WTC11 (cell line): ENCODE measurements at regions not wholly inside any gene's neighbourhood (a gene's known extent, or its start where the extent isn't known, plus 50 kb on each side); places are given as distances from the start of the nearest gene placed in this dataset.

Experiments used
- HMGA2 ChIP-seq: fragments of 250-450 bp; sonication (Bioruptor Pico); IDR thresholded peaks from 2 replicates; pipeline ENCODE4 v1.4.0; 2021; ENCODE audit warnings: mild to moderate bottlenecking, moderate library complexity
- KAT7 ChIP-seq: sonication (generic); formaldehyde crosslinking; IDR thresholded peaks from 2 replicates; pipeline ENCODE4 v1.8.1; 2023; ENCODE audit warnings: missing genetic modification reagents, mild to moderate bottlenecking, borderline replicate concordance
- SP1 ChIP-seq: sonication (generic); formaldehyde crosslinking; conservative IDR thresholded peaks from 2 replicates; pipeline ENCODE4 v1.8.1; 2022; ENCODE audit warnings: missing genetic modification reagents
- ZNF219 ChIP-seq: sonication (generic); formaldehyde crosslinking; IDR thresholded peaks from 2 replicates; pipeline ENCODE4 v1.8.0; 2023; ENCODE audit warnings: missing genetic modification reagents, mild to moderate bottlenecking, borderline replicate concordance
- ZNF263 ChIP-seq: sonication (generic); formaldehyde crosslinking; IDR thresholded peaks from 2 replicates; pipeline ENCODE4 v1.8.1; 2022; ENCODE audit warnings: low read depth, mild to moderate bottlenecking, moderate library complexity, missing genetic modification reagents
- ZNF317 ChIP-seq: sonication (generic); formaldehyde crosslinking; IDR thresholded peaks from 2 replicates; pipeline ENCODE4 v1.8.1; 2023; ENCODE audit warnings: low read depth, mild to moderate bottlenecking, moderate library complexity, missing genetic modification reagents, borderline replicate concordance
- TF ChIP-seq, protein P1 (sequence below): fragments of 200-600 bp; IDR thresholded peaks from 2 replicates; pipeline ENCODE4 v1.8.0; 2022; ENCODE audit warnings: antibody characterized with exemption

DNA sequence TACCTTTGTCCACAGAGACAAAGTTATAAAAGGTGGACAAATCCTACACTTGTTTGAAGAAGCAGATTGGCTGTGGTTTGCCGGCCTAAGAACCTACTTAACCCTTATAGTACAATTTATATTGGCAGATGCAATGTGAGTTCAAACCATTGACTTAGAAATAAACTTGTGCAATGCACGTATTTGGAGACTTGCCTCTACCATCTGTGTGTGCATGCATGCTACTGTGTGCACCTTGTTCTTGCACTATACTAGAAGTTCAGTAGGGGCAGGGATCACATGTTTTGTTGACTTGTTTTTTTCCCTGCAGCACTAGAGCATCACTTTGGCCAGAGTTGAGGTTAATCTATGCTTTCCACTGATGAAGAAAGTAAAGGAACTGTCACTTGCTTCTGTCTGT is 163.1 kb upstream of the SERP2 start:
- TF ChIP-seq KAT7 (CRISPR knock-in tag) (no peak), ZNF263 (CRISPR knock-in tag) (no peak), ZNF219 (no peak), HMGA2 (CRISPR knock-in tag) (no peak), ZNF317 (CRISPR knock-in tag) (no peak), SP1 (CRISPR knock-in tag) (no peak)
- TF ChIP-seq, protein P1, sequence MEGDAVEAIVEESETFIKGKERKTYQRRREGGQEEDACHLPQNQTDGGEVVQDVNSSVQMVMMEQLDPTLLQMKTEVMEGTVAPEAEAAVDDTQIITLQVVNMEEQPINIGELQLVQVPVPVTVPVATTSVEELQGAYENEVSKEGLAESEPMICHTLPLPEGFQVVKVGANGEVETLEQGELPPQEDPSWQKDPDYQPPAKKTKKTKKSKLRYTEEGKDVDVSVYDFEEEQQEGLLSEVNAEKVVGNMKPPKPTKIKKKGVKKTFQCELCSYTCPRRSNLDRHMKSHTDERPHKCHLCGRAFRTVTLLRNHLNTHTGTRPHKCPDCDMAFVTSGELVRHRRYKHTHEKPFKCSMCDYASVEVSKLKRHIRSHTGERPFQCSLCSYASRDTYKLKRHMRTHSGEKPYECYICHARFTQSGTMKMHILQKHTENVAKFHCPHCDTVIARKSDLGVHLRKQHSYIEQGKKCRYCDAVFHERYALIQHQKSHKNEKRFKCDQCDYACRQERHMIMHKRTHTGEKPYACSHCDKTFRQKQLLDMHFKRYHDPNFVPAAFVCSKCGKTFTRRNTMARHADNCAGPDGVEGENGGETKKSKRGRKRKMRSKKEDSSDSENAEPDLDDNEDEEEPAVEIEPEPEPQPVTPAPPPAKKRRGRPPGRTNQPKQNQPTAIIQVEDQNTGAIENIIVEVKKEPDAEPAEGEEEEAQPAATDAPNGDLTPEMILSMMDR = no peak
